Esophagus squamous epithelium (tissue), 4 donors: ENCODE measurements at regions not wholly inside any gene's neighbourhood (a gene's known extent, or its start where the extent isn't known, plus 50 kb on each side); places are given as distances from the start of the nearest gene placed in this dataset.

Source experiments
- POLR2A ChIP-seq, 4 donors: fragments of 450-650 bp; IDR thresholded peaks; one replicate each; pipeline ENCODE4 v1.6.1; 2017; ENCODE audit warnings: antibody characterized with exemption in 4 of 4, mild to moderate bottlenecking in 4 of 4, moderate library complexity in 3 of 4
- TF ChIP-seq, protein P1 (sequence below), 6 experiments: fragments of 450-650 bp in 4 of 6; fragments of 200-600 bp in 2 of 6; sonication (generic) in 2 of 6; IDR thresholded peaks; one replicate each; pipeline ENCODE4 v1.5.1; 2016 to 2019; ENCODE audit warnings: antibody characterized with exemption in 6 of 6, mild to moderate bottlenecking in 4 of 6, moderate library complexity in 4 of 6

DNA sequence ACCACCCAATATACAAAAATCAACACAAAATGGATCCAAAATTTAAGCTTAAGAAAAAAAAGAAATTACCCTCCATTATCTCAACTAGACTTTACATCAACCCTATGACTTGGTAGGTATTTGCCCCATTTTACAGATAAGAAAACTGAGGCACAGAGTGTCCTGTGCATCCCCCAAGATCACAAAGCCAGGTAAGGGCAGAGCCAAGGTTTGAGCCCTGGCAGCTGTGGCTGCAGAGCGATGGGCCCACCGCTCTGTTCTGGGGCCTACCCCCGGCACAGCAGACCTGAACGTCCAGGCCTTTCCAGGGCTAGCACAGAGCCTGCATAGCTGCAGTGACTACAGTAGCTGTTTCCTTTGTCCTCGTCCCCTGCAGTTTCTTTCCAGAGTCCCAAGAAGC is 417.6 kb downstream of the SOX9 start:
- TF ChIP-seq, protein P1, sequence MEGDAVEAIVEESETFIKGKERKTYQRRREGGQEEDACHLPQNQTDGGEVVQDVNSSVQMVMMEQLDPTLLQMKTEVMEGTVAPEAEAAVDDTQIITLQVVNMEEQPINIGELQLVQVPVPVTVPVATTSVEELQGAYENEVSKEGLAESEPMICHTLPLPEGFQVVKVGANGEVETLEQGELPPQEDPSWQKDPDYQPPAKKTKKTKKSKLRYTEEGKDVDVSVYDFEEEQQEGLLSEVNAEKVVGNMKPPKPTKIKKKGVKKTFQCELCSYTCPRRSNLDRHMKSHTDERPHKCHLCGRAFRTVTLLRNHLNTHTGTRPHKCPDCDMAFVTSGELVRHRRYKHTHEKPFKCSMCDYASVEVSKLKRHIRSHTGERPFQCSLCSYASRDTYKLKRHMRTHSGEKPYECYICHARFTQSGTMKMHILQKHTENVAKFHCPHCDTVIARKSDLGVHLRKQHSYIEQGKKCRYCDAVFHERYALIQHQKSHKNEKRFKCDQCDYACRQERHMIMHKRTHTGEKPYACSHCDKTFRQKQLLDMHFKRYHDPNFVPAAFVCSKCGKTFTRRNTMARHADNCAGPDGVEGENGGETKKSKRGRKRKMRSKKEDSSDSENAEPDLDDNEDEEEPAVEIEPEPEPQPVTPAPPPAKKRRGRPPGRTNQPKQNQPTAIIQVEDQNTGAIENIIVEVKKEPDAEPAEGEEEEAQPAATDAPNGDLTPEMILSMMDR (IDR thresholded peaks at IDR 0.05): no peak
- no peak for TF ChIP-seq POLR2A (IDR thresholded peaks at IDR 0.05)
